ENCODE measurements at regions not wholly inside any gene's neighbourhood (a gene's known extent, or its start where the extent isn't known, plus 50 kb on each side); places are given as distances from the start of the nearest gene placed in this dataset.

GRCh38 chr1:229885568-229886495 lies 181.2 kb upstream of the GALNT2 start:
- no peak for TF ChIP-seq ZBTB21 (CRISPR knock-in tag; IDR thresholded peaks at IDR 0.05; ENCODE audit: borderline replicate concordance)
- TF ChIP-seq SP1 (CRISPR knock-in tag; conservative IDR thresholded peaks at IDR 0.05) = no peak
- no peak for TF ChIP-seq CTCF (IDR thresholded peaks at IDR 0.05)
- no peak for TF ChIP-seq NR2C2 (CRISPR knock-in tag; IDR thresholded peaks at IDR 0.05)
- no peak for TF ChIP-seq GABPB1 (CRISPR knock-in tag; IDR thresholded peaks at IDR 0.05)
- no peak for TF ChIP-seq MAX (CRISPR knock-in tag; IDR thresholded peaks at IDR 0.05)
